NCI-H460 (cell line): ENCODE measurements at regions not wholly inside any gene's neighbourhood (a gene's known extent, or its start where the extent isn't known, plus 50 kb on each side); places are given as distances from the start of the nearest gene placed in this dataset.
"Not testable (repeated sequence)": the region's sequence is repeated elsewhere in the genome, so short reads cannot be mapped to it uniquely, and the experiment has no call there.

Experiments used
- DNase-seq: peaks from one replicate; pipeline ENCODE4 v3.0.0-alpha.2; 2016; ENCODE audit warnings: low read depth; ENCODE audit errors: extremely low read depth

DNA sequence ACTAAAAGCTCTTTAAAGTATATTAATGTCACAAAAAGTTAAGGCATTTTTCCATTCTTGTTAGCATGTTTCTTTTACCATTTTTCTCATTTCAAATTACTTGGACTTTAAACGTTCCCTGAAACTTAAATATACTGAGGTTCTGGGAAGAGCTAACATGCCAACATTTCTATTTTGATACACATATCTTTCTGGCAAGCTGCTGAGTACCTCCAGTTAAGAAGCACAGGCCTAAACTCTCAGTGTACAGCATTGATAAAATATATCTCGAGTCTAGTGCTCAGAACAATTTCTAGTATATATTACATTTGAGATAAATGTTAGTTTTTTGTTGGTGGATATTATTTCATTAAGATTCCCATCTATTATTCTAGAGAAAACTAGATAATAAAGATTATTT lies 612.9 kb upstream of the KCND2 start:
- no peak for DNase-seq

DNA sequence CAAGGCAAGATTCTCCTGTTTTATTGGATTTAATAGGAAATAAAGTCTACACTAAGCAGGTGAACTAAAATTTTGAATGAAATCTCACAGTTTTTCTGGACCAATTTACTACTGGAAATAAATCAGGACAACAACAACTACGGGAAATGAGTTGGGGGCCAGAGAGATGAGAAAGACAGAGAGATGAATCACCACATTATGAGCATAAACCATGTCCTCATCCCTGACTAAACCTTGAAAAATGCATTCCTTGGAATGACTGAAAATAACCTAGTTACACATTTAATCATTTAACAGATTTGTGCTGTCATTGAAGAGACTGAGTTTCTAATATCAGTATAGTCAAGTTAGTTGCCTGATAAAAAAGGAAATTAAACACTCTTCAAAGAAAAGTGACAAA lies 608.4 kb upstream of the KCND2 start:
- no peak for DNase-seq

GRCh38 chr7:119665796-119666195 lies 607.2 kb upstream of the KCND2 start:
- no peak for DNase-seq

DNA sequence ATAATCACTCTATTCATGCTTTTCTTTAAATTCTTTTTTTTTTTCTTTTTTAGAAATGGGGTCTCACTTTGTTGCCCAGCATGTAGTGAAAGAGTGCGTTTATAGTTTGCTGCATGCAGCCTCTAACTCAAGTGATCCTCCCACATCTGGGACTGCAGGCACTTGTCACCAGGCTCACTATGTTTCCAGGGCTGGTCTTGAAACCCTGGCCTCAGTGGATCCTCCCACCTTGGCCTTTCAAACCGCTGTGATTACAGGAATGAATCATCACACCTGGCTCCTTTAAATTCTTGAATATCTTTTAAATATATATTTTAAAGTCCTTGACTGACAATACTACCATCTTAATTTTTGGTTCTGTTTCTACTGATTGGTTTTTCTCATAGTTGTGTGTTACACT lies 591.6 kb upstream of the KCND2 start:
- DNase-seq, result no peak

GRCh38 chr7:119684763-119685162 lies 588.2 kb upstream of the KCND2 start:
- DNase-seq, result no peak

DNA sequence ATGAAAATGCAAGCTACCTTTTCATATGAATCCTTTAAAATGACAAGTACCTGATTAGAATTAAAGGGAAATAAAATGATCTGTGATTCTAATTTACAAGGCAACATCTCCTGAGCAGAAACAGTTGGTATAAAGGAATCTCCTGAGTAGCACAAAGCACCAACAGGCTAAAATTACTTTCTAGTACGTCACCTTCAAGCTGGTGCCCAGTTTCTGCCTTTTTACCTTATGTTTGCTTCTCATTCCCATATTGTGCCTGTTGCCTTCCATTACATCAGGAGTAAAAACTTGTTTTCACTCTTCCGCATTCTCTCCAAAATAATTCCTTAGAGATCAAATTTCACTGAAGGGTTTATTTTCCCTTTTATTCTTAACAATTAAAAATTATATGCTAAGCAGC lies 587.1 kb upstream of the KCND2 start:
- no peak for DNase-seq

DNA sequence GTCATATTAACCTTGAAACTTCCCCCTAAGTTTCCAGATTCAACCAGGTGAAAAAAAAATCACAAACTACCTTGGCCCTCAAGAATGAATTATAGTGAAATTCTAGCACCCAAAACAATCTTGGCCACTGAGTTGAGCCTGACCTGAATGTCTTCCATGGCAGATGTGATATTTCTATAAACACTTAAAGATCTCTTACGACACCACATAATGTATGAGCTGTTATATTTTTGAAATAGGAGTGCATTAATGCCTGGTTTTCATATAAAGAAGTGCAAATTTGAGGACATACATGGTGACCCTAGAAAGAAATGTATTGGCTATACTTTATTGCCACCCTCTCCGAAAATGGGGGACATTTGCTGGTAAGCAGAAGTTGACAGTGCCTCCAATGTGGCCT lies 584.1 kb upstream of the KCND2 start:
- DNase-seq, result no peak

DNA sequence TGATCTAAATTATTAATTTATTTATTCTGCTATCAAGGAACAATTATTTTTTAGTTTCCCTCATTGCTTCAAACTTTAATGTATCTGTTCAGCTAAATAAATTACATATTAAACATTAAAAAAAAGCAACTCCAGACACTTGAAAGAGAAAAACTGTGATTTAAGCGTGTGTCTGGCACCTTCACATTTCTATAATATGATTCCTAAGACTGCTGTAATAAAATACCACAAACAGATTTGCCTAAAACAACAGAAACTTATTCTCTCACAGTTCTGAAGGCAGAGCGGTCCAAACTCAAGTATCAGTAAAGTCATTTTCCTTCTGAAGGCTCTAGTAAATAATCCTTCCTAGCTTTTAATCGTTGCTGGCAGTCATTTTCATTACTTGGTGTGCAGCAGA lies 580.4 kb upstream of the KCND2 start:
- no peak for DNase-seq

DNA sequence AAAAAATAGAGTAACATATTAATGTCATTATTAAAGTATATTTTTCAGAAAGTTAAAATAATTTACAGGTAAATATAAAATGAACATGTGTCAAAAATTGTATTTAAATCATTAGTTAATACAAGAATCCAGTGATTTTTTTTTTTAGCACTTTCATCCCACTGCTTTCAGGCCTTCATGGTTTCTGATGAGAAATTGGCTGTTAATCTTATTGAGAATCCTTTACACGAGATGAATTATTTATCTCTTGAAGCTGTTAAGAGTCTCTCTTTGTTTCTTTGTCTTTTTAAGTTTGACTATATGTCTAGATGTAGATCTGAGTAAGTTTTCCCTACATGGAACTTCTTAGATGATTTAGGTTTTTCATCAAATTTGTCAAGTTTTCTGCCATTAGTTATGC lies 578.5 kb upstream of the KCND2 start:
- no peak for DNase-seq

GRCh38 chr7:119696336-119696735 lies 576.6 kb upstream of the KCND2 start:
- no peak for DNase-seq

DNA sequence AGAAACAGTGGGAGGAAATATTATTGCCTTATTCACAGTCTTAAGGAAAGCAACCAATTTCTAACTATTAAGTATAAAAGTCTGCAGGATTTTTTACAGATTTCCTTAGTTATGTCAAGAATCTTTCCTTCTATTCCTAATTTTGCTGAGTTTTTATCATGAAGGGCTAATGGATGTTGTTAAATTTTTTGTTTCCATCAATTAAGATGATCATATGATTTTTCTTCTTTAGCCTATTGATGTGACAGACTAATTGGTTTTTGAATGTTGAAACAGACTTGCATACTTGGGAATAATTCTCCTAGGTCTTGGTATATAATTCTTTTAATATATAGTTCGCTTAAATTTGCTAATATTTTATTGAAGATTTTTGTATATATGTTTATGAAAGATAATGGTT lies 569.1 kb upstream of the KCND2 start:
- DNase-seq, result no peak

DNA sequence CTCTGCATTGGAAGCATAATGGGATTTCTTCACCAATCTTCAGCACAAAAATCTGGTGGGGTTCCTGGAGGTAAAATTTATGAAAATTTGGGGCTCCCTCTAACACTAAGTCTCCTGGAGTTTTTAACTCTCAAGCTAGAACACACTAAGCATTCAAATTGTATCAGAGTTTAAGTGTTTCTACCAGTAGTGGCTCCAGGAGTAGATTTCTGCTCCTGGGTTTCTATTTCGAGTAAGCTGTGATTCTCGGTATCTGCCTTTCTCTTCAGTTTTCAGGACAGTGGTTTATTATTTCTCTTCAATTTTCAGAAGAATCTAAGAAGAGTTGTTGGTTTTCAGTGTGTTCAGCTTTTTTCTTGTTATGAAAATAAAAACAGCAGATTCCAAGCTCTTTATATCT lies 566.4 kb upstream of the KCND2 start:
- DNase-seq, result no peak

DNA sequence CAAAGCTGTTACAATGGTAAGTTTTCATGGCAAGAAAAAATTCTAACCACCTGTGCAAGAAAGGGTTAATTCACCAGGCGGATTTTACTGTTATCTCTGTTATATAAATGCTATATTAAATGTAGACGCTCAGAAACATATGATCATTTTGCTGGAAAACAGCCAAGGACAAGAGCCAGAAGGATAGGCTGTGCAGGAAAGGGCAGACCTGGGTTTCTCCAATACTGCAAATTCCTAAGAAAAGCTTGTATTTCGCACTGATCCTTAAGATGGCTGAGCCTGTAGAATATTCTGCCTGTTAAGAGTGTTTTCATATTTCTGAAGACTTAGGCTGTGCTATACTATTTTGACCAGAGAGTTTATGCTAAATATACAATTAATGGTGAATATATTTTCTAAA lies 564.1 kb upstream of the KCND2 start:
- DNase-seq, result no peak

DNA sequence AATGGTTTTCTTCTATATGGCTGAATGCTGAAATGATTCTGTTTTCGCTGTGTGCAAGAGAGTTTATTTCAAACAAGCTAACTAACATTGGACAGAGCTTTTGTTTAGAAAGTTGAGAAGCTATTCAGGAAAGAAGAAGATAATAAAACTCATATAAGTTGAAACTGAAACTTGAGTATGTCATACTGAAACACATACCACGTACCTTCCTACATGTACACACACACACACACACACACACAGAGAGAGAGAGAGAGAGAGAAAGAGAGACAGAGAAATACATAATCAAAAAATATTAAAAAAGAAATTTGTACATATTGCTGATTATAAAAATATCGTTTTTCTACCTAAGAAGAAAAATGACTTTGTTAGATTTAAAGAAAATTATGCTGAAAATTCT lies 561.9 kb upstream of the KCND2 start:
- no peak for DNase-seq

DNA sequence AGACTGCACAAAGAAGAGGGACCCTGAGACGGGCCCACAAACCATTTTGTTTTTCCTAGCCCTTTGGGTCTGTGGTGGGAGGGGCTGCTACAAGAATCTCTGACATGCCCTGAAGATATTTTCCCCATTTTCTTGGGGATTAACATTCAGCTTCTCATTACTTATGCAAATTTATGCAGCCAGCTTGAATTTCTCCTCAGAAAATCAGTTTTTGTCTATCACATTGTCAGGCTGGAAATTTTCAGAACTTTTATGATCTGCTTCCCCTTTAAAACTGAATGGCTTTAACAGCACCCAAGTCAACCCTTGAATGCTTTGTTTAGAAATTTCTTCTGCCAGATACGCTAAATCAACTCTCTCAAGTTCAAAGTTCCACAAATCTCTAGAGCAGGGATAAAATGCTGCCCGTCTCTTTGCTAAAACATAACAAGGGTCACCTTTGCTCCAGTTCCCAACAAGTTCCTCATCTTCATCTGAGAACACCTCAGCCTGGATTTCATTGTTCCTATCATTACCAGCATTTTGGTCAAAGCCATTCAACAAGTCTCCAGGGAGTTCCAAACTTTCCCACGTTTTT lies 560.0 kb upstream of the KCND2 start:
- DNase-seq, result no peak

DNA sequence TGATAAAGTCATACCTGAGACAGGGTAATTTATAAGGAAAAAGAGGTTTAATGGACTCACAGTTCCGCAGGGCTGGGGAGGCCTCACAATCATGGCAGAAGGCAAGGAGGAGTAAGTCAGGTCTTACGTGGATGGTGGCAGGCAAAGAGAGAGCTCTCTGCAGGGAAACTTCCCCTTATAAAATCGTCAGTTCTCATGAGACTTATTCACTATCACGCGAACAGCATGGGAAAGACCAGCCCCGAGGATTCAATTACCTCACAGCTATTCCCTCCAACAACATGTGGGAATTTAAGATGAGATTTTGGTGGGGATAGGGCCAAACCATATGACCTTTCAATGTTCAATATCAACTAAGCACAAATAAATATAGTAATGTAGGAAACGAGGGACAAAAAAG lies 559.4 kb upstream of the KCND2 start:
- no peak for DNase-seq

- peak; percentile 61 for DNase-seq
Observed at GRCh38 chr7:119720541-119720940, 552.4 kb upstream of the KCND2 start.

- no peak for DNase-seq
Observed at GRCh38 chr7:119724041-119724792, 548.8 kb upstream of the KCND2 start.

DNA sequence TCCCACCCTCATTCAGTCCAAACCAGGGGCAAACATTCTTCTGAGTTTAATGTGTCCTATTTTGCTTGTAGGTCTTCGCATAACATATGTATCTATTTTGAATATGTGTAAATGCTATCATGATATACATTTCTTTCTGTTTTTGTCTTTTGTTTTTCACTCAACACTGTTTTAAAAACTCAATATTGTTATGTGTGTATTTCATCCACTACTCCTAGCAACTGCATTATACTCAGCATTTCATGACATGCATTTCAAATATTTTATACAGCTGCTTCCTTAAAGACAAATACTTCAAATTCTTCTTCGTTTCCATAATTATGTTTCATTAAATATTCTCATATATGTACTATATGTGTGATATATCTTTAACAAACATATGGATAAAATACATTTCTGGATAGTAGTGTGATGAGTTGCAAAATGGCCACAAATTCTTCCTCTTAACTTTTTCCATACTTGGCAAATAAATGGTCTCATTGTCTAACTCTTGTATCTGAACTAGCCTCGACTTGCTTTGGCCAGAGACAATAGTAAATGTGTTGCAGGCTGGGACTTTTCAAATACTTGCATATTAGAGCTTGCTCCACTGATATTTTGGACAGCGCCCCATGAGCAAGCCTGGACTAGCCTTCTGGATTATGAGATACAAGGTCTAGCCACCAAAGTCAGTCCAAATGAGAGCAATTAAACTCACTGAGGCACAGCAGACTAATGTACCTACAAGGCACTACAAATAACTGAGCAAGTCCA lies 539.7 kb upstream of the KCND2 start:
- DNase-seq, result no peak

DNA sequence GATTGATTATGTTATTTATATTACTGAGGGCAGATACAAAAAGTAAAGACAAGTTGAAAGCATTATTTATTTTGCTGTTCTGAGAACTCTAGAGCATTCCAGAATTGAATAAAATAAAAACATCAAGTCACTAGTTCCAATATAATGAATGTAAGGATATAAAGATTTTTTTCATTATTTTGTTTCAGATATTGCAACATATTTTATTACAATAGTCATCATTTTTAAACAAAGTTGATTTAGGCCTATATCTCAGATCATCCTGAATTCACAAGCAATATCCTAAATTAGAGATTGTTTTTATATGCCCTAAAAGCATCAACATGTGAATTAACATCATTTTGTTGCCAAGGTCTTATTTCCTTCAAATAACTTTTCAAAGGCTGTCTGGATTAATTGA lies 535.6 kb upstream of the KCND2 start:
- DNase-seq, result no peak

GRCh38 chr7:119745280-119745679 lies 527.7 kb upstream of the KCND2 start:
- DNase-seq, result not testable (repeated sequence)

- DNase-seq, result no peak
Observed at GRCh38 chr7:119748251-119748860, 524.6 kb upstream of the KCND2 start.
